Activated CD8-positive, alpha-beta memory T cell treated with anti-CD3 and anti-CD28 coated beads for 48 hours (primary cell): ENCODE measurements at regions not wholly inside any gene's neighbourhood (a gene's known extent, or its start where the extent isn't known, plus 50 kb on each side); places are given as distances from the start of the nearest gene placed in this dataset.
"Not testable (repeated sequence)": the region's sequence is repeated elsewhere in the genome, so short reads cannot be mapped to it uniquely, and the experiment has no call there.

ENCODE experiments used
- DNase-seq, 3 experiments: peaks; one replicate each; pipeline ENCODE4 v3.0.0-alpha.2; 2020; ENCODE audit warnings: low read depth in 2 of 3, low spot score in 2 of 3

GRCh38 chr2:16194530-16194929 lies 254.2 kb downstream of the MYCN start:
- no peak for DNase-seq

- no peak for DNase-seq
Observed at GRCh38 chr2:16194096-16194390, 253.7 kb downstream of the MYCN start.

GRCh38 chr2:16192416-16193216 lies 252.3 kb downstream of the MYCN start:
- DNase-seq = no peak

- no peak for DNase-seq
Observed at GRCh38 chr2:16191431-16192200, 251.3 kb downstream of the MYCN start.

GRCh38 chr2:16190446-16191270 lies 250.3 kb downstream of the MYCN start:
- DNase-seq = no peak

- no peak for DNase-seq
Observed at GRCh38 chr2:16189836-16190160, 249.4 kb downstream of the MYCN start.

GRCh38 chr2:16189029-16189835 lies 248.9 kb downstream of the MYCN start:
- no peak for DNase-seq

- DNase-seq = no peak
Observed at GRCh38 chr2:16188261-16188890, 248.0 kb downstream of the MYCN start.

- no peak for DNase-seq
Observed at GRCh38 chr2:16187482-16187817, 247.1 kb downstream of the MYCN start.

GRCh38 chr2:16186661-16187481 lies 246.5 kb downstream of the MYCN start:
- no peak for DNase-seq

GRCh38 chr2:16185801-16186272 lies 245.5 kb downstream of the MYCN start:
- DNase-seq = no peak

- no peak for DNase-seq
Observed at GRCh38 chr2:16184945-16185660, 244.8 kb downstream of the MYCN start.

- no peak for DNase-seq
Observed at GRCh38 chr2:16184341-16184890, 244.1 kb downstream of the MYCN start.

GRCh38 chr2:16183345-16183744 lies 243.0 kb downstream of the MYCN start:
- no peak for DNase-seq

- no peak for DNase-seq
Observed at GRCh38 chr2:16182841-16183240, 242.5 kb downstream of the MYCN start.

GRCh38 chr2:16182311-16182815 lies 242.0 kb downstream of the MYCN start:
- not testable (repeated sequence) for DNase-seq

GRCh38 chr2:16181741-16182090 lies 241.4 kb downstream of the MYCN start:
- DNase-seq = no peak

GRCh38 chr2:16181062-16181740 lies 240.9 kb downstream of the MYCN start:
- DNase-seq = no peak
